Prostate gland (tissue), 2 donors: ENCODE measurements at regions not wholly inside any gene's neighbourhood (a gene's known extent, or its start where the extent isn't known, plus 50 kb on each side); places are given as distances from the start of the nearest gene placed in this dataset.

Experiments
- DNase-seq: peaks from one replicate; pipeline ENCODE4 v3.0.0-alpha.2; 2019; ENCODE audit warnings: low spot score
- H3K27ac ChIP-seq, 2 donors: fragments of 200-600 bp; sonication (generic); 2 replicates each; pipeline ENCODE4 v1.5.1; 2017 to 2019
- H3K27me3 ChIP-seq: fragments of 200-600 bp; sonication (generic); replicated peaks from 2 replicates; pipeline ENCODE4 v1.5.1; 2019; ENCODE audit not compliant: insufficient read depth
- H3K36me3 ChIP-seq, 2 donors: fragments of 200-600 bp; sonication (generic); 1 replicate in 1 of 2; 2 replicates in 1 of 2; pipeline versions ENCODE4 v1.5.1 to v1.8.1; 2017 to 2019
- H3K4me1 ChIP-seq: fragments of 200-600 bp; sonication (generic); replicated peaks from 2 replicates; pipeline ENCODE4 v1.5.1; 2019
- H3K4me3 ChIP-seq, 2 donors: fragments of 200-600 bp; sonication (generic); 2 replicates each; pipeline ENCODE4 v1.5.1; 2017 to 2019
- H3K9me3 ChIP-seq: fragments of 200-600 bp; sonication (generic); 2 replicates; pipeline ENCODE4 v1.5.1; 2017
- CTCF ChIP-seq, 4 experiments: fragments of 200-600 bp in 2 of 4; fragments of 450-650 bp in 2 of 4; sonication (generic) in 2 of 4; IDR thresholded peaks; 1 replicate in 3 of 4; 2 replicates in 1 of 4; pipeline ENCODE4 v1.5.1; 2016 to 2019; ENCODE audit warnings: antibody characterized with exemption in 4 of 4, mild to moderate bottlenecking in 2 of 4, moderate library complexity in 2 of 4
- POLR2A ChIP-seq: fragments of 450-650 bp; IDR thresholded peaks from one replicate; pipeline ENCODE4 v1.6.1; 2016; ENCODE audit warnings: antibody characterized with exemption, mild to moderate bottlenecking
- POLR2AphosphoS5 ChIP-seq: sonication (generic); formaldehyde crosslinking; IDR thresholded peaks from one replicate; pipeline ENCODE4 v1.6.1; 2017; ENCODE audit warnings: antibody characterized with exemption
- WGBS: methylation state at CpG from one replicate; pipeline ENCODE4 v1.1.5; 2018; 5-methylcytosine and 5-hydroxymethylcytosine counted together
- intact Hi-C: fragments of 100-400 bp; cut with DNase I; formaldehyde crosslinking; loops from one replicate; pipeline ENCODE4 v1.14.2; 2022

DNA sequence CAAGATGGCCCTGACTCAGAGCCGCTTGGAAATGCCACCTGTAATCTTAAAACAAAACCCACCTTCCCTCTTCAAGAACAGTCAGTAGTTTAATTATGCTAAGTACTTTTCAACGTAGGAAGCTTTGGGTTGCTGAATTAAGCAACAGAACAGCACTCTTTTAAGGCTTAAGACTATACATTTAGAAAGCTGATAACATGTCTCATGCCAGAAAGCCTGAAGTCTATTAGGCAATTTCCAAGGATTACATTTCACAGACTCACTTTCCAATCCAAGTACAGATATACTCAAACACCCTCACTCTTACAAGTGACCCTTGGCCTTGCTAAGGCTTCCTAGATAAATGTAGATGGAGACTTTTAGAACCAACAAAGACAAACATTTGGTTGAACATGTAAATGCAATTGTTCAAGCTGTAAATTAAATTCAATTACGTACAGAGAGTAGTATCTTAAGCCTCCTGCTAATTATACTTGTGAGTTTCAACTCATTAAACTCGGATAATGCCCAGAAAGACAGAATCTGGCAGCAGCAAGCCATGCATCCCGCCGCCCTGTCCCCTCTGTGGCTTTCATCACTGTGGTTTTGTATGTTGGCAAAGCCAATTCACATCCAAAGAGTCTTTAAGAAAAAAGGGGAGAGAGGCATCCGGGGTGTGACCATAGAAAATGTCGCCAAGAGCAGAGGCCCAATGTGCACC is 283.1 kb upstream of the NRP1 start:
- 91% methylated on average over 8 of the region's 8 CpGs for WGBS
- H3K27ac ChIP-seq = no peak overlapping the region
- H3K4me3 ChIP-seq = no peak overlapping the region
- no peak for DNase-seq
- no peaks in the 10 kb centered on the region for H3K36me3 ChIP-seq
- H3K4me1 ChIP-seq = no peaks in the 10 kb centered on the region
- no peak for TF ChIP-seq POLR2A
- no peak for TF ChIP-seq POLR2AphosphoS5
- no peak for TF ChIP-seq CTCF (IDR thresholded peaks at IDR 0.05)
- no peaks in the 10 kb centered on the region for H3K27me3 ChIP-seq
- intact Hi-C loops = no loop called here
- H3K9me3 ChIP-seq = no peaks in the 10 kb centered on the region

- H3K36me3 ChIP-seq = no peaks in the 10 kb centered on the region
- H3K27me3 ChIP-seq = no peaks in the 10 kb centered on the region
- no peaks in the 10 kb centered on the region for H3K9me3 ChIP-seq
- WGBS = 76% methylated on average over 1 of the region's 1 CpG
- intact Hi-C loops = no loop called here
- H3K4me3 ChIP-seq = no peak overlapping the region
- H3K27ac ChIP-seq = no peak overlapping the region
- TF ChIP-seq CTCF (IDR thresholded peaks at IDR 0.05) (no peak), POLR2A (no peak), POLR2AphosphoS5 (no peak)
- no peak for DNase-seq
- no peaks in the 10 kb centered on the region for H3K4me1 ChIP-seq
Observed at GRCh38 chr10:33616956-33617355, 282.5 kb upstream of the NRP1 start.

DNA sequence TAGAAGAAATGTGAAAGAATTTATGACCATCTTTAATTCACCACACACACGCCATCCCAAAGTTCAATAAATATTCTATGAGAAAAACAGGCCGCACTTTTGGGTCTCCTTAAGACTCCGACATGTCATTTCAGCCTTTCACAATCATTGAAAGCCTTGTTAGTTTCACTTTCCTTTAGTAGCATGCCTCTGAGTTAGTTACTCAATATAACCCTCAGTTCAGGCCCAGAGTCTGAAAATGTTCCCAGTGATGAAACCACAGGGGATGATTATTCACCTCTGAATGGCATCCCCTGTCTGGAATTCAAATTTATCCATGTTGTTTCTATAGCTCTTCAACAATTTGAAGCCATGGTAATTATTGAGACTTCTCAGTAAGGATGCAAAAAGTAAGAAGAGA is 278.1 kb upstream of the NRP1 start:
- Histone ChIP-seq H3K27me3 (no peaks in the 10 kb centered on the region), H3K9me3 (no peaks in the 10 kb centered on the region), H3K4me3 (no peak overlapping the region), H3K27ac (no peak overlapping the region), H3K4me1 (no peaks in the 10 kb centered on the region), H3K36me3 (no peaks in the 10 kb centered on the region)
- no peak for DNase-seq
- TF ChIP-seq POLR2AphosphoS5 = no peak
- TF ChIP-seq CTCF (IDR thresholded peaks at IDR 0.05) = no peak
- TF ChIP-seq POLR2A = no peak
- WGBS = 74% methylated on average over 3 of the region's 3 CpGs
- intact Hi-C loops = no loop called here

- H3K27me3 ChIP-seq = no peaks in the 10 kb centered on the region
- H3K36me3 ChIP-seq = no peaks in the 10 kb centered on the region
- DNase-seq = no peak
- H3K27ac ChIP-seq = no peak overlapping the region
- intact Hi-C loops = no loop called here
- no peaks in the 10 kb centered on the region for H3K9me3 ChIP-seq
- no peak overlapping the region for H3K4me3 ChIP-seq
- 90% methylated on average over 1 of the region's 1 CpG for WGBS
- no peak for TF ChIP-seq POLR2A
- TF ChIP-seq CTCF (IDR thresholded peaks at IDR 0.05) = no peak
- TF ChIP-seq POLR2AphosphoS5 = no peak
- H3K4me1 ChIP-seq = no peaks in the 10 kb centered on the region
Observed at GRCh38 chr10:33612116-33612515, 277.6 kb upstream of the NRP1 start.

DNA sequence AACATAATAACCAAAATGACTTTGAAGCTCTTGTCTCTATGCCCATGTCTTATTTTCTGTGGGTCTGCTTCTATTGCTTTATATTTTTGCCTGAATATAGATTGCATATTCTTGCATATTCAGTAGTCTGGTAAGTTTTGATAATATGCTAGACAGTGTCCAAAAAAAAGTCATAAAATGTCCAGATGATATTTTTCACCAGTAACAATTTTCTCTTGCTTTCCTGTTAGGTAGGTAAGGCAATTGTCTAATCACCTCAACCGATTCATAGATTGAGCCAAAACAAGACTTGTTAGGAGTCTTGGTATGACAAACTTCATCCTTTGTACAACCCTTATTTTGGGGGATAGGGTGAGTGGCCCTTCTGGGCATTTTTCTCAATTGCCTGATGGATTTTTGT is 277.0 kb upstream of the NRP1 start:
- H3K27ac ChIP-seq = no peak overlapping the region
- no peaks in the 10 kb centered on the region for H3K4me1 ChIP-seq
- no peaks in the 10 kb centered on the region for H3K36me3 ChIP-seq
- no peak for DNase-seq
- WGBS = 81% methylated on average over 1 of the region's 1 CpG
- H3K9me3 ChIP-seq = no peaks in the 10 kb centered on the region
- intact Hi-C loops = no loop called here
- TF ChIP-seq POLR2AphosphoS5 = no peak
- TF ChIP-seq CTCF (IDR thresholded peaks at IDR 0.05) = no peak
- TF ChIP-seq POLR2A = no peak
- no peaks in the 10 kb centered on the region for H3K27me3 ChIP-seq
- H3K4me3 ChIP-seq = no peak overlapping the region
